DMS79 (cell line): ENCODE measurements at regions not wholly inside any gene's neighbourhood (a gene's known extent, or its start where the extent isn't known, plus 50 kb on each side); places are given as distances from the start of the nearest gene placed in this dataset.

ENCODE experiments used
- DNase-seq: peaks from one replicate; lab custom pipeline; 2025; lab: John Stamatoyannopoulos, UW

DNA sequence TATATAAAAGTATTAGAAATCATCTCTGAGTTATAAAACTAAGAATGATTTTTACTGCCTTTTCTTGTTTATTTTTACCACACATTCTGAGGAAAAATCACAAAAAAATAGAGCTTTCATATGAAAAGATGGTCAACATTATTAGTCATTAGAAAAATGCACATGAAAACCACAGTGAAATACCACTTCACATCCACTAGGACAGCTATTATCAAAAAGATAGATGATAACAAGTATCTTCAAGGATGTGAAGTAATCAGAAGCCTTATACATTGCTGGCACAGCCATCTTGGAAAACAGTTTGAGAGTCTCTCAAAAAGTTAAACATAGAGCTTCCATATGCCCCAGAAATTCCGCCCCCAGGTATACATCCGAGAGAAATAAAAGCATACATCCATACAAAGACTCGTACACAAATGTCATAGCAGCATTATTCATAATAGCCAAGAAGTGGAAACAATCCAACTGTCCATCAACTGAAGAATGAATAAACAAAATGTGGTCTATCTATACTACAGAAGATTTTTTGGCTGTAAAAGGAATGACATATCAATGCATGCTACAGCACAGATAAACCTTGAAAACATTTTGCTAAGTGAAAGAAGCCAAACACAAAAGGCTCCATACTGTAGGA is 523.9 kb downstream of the FUT8 start:
- no peak for DNase-seq

DNA sequence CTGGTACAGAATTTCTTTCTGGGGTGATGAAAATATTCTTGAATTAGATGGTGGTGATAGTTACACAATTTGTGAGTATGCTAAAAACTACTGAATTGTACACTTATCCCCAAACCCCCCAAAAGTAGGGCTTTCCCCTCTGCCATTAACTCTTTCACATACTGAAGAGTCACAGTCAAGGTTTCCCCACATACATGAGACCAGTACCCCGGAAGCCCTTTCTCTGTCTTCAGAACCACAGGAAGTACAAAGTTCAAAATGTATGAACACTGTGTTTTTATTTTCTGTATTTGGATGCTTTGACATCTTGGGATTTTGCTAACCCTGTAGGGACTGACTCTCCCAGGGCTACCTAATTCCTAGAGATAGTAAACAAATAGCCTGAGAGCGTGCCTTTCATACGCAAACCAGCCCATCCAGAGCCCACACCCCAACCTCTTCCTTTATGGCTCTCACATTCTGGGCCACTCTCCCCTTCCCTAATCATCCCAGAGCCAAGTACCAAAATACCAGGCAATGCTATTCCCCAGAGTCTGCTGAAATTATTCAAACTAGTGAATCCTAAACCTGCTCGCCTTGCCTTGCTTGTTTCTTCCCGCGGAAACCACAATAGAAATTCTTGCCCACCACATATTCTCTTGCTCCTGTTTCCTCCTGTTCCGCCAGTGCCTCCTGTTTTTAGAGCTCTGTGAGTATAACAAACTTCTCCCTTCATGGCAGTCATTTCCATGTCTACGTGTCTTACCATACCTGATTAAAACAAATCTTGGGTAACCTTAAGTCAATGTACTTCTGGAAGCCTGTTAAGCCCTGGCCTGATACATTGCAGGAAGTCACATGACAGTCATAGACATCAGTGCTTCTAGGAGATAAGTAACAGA is 524.8 kb downstream of the FUT8 start:
- DNase-seq, result no peak

DNA sequence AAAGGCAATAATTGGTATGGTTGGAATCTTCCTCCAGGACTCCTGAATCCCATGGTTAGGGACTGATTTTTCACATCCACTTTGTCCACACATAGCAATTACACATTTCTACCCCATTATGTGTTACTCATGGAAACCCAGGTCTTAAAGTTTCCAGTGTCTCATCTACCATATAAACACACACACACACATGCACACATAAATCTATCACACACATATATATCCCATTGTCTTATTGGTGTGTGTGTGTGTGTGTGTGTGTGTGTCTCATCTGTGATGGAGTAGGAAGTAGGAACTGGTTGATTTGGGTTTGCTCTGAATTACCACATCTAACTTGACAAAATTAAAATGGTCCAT is 525.4 kb downstream of the FUT8 start:
- DNase-seq, result no peak

DNA sequence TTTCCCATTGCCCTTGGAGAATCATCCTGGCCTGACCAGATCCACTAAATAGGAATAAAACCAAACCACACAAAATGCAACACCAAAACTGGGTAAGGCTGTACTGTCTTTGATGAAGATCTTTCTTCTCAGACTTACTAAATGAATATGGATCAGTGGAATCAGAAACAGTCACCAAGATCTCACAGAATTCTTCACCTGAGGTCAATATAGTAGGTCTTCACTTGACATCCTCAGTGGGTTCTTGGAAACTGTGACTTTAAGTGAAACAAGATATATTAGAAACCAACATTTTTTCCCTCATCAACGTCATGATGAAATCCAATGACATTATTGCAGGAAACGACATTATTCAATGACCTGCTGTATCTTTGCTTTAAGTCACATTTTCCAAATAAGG is 526.2 kb downstream of the FUT8 start:
- no peak for DNase-seq

DNA sequence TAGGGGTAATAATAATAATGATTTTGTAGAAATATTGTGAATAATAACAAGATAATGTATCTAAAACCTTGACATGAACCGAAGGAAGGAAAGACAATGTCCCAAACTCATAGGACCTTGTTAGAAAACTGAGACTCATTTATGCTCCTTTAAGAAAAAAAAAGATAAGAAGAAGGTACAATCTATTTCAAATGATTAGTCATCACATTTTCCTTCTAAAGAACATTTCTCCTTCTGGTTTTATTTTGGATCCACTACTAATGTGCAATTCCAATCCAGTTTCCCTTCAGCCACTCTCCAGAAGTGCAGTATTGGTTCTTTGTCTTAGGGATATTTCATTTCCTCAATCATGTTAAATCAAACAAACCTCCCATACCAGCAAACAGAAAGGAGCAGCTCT is 526.7 kb downstream of the FUT8 start:
- DNase-seq, result no peak

DNA sequence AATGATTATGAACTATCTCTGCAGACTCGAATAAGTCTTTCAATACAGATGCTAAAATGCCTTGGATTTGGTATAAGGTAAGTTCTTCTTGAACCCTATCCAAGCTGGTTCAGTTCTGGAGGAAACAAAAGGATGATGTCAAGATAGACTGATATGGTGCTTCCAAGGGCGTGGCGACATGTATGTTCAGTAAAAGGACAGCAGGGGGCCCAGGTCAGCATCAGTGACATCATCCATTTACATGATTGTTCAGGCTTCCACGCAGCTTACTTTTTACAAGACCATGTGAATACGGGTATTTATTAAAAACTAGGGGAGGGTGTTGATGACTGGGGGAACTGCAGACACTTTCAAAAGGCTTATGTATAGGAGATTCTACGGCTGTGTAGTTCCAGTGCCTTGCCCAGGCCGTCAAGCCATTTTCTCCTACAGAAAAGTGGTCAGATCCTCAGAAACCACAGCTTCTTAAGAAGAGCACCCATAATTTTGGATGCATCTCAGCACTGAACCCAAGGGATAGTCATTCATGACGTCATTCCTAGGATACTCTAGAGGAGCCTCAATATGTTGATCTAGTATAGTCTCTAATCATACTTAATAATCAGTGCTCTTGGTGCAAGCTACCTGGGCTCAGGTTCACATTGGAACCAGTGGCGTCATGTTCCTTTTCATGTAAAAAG is 527.7 kb downstream of the FUT8 start:
- no peak for DNase-seq

DNA sequence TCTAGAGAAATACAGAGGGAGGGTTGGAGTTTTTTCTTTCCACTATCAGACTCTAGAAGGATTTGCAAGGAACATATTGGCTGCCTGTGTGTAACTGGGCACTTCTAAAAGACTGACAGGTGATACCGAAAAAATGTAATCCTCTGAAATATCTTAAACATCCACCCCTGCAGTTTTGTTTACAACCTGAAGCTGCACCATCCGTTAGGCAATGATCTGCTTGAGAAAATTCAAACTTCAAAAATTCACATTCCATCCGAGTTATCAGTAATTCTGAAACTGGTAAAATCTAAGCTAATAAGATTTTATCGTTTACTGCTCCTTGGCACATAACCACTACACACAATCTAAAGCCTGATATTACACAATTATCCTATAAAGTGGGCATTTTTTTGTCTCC is 528.6 kb downstream of the FUT8 start:
- DNase-seq, result peak; percentile 46

DNA sequence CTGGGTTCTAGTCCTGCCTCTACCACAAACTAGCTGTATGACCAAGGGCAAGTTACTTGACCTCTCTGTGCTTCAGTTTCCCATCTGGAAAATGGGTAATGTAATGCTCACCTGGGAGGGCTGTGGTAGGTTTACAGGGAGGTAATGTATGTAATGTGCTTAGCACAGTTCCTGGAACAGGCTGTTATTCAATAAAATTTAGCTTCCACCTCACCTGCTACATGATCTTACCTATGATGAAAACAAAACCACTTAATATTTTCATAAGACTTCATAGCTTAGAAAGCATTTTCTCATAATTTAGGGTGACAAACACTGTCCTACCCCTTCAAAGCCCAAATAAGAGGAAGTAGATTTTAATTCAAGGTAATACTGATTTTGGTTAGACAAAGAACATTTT is 530.6 kb downstream of the FUT8 start:
- DNase-seq, result no peak

DNA sequence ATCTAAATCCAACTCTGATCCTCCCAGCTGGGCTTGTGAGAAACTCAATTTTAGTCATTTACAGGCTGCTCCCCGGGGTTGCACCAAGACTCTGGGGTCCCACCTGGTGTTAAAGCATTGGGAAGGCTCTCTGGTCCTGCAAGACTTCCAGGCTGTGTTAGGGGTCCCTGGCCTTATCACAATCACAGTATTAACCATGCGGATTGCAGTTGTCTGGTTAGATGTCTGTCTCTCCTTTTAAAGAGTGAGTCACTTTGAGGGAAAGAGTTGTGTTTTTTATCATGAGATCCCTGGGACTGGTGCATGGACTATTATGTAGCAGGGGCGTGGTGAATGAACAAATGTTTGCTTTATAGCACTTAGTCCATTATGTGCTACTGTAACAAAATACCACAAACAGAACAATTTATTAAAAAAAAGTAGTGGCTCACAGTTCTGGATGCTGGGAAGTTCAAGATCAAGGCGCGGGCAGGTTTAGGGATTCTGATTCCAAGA is 531.4 kb downstream of the FUT8 start:
- DNase-seq, result no peak

DNA sequence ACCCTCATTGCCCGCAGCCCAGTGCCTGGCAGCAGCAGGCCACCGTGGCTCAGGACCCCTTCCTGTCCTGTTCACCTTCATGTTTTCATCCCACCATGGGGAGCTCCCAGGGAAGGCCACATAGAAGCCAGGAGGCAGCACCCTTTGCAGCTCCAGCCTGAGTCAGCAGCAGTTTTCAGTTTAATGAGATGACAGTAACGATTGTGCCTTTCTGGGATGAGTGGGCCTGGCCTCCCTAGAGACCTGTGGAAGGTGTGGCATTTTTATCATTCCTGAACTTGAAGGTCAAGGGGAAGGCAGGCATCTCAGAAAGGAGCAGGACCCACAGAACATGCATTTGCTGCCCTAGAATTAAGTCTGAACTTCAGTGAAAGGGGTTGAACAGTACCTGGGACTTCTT is 532.8 kb downstream of the FUT8 start:
- DNase-seq, result no peak

DNA sequence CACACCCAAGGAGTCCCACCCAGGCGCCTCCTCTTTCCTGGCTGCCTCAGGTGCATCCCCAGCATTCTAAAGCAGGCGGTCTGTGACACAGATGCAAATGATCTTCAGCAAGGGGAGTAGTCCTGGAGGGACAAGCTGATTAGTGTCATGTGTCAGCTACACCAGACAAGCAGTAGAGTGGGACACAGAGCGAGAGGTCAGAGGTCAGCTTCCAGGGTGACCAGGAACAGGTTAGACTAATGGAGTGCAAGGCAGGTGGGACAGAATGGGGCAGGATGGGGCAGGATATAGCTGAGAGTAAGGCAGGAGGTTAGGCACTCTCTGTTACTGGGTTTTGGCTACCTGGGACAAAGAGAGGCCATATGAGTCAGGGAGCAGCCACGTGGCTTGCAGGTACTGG is 534.0 kb downstream of the FUT8 start:
- no peak for DNase-seq

DNA sequence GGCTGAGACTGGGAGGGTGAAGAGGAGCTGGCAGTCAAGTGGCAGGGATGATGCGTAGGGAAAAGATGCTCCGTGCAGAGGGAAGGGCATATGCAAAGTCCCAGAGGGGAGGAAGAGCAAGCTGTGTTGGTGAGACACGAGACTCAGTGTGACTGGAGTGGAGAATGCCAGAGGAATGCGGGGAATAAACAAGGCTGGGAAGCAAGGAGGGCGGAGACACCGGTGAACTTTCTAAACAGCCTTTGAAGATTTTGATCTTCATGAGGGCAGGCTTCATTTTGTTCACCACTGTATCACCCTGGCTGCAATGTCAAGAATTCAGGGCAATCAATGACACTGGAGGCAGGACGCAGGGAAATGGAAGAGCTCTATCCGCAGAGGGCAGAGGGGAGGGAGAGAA is 535.8 kb downstream of the FUT8 start:
- no peak for DNase-seq

DNA sequence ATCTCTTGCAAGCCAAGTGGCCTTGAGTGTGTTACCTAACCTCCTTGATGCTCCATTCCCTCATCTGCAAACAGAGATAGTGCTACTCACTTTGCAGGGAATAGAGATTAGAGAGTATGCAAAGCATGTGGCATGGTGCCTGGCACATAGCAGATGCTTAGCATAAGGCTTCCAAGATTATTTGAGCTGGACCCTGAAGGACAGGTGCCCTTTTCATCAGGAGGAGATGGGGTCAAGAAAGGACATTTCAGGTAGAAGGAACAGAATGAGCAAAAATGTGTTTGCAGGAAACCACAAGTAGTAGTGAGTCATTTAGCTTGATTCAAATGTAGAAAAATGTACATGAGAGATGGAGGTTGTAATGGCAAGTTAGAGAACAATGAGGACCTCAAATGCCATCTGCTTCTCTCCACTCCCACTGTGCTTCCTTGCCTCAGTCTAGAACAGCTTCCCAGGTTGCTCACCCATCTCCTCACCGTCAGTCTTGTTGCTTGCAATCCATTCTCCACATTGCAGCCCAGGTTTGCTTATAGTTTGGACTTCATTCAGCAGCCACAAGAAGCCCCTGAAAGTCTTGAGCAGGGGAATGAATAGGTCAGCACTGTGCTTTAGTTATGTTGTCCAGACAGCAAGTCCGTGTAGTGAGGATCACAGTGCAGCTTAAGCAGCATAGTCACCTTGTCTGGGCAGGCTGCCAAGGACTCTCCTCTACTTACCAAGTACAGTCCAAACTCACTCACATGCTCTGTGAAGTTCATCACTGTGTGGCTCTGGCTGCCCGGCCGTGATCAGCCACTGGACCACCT is 536.3 kb upstream of the CCDC196 start:
- DNase-seq, result peak; percentile 75

DNA sequence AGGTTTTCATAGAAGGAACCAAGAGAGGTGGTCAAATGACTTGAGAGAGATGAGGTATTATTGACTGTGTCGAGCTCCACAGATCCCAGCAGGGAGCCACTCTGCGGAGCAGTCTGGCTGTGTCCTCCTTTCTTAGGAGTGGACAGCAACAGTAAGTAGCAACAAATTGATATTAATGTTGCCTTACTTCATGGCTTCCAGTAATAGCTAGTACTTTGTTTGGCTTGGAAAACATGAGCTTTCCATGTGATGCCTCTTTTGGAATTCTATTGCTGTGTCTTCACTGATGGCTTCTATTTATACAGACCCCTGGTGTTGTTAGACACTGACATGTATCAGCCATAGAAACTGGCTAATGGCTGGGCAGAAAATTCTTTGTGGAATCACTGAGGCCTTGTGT is 531.2 kb upstream of the CCDC196 start:
- DNase-seq, result no peak

DNA sequence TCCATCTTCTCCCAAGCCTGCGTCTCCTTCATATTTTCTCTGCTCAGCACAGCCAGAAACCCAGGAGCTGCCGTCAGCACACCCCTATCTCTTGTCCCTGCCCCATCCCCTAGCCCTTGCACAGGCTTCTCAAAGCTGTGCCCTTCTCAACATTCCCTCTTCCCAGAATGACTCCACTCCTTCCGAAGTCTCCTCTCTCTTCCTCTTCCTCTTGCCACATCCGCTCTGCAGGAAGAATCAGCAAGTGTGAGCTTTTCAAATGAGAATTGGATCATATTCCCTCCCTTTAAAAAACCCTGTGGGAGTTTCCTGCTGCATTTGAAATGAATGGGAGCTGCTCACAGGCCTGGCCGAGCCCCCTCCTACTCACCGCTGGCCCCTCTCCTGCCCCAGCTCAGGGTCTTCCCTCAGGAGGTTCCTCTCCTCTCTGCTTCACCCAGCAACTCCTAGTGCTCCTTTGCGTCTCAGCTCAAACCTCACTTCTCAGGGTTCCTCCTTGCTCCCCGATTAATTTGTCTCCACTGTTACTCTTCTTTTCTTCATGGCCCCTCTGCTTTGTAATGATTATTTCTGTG is 528.5 kb upstream of the CCDC196 start:
- no peak for DNase-seq

DNA sequence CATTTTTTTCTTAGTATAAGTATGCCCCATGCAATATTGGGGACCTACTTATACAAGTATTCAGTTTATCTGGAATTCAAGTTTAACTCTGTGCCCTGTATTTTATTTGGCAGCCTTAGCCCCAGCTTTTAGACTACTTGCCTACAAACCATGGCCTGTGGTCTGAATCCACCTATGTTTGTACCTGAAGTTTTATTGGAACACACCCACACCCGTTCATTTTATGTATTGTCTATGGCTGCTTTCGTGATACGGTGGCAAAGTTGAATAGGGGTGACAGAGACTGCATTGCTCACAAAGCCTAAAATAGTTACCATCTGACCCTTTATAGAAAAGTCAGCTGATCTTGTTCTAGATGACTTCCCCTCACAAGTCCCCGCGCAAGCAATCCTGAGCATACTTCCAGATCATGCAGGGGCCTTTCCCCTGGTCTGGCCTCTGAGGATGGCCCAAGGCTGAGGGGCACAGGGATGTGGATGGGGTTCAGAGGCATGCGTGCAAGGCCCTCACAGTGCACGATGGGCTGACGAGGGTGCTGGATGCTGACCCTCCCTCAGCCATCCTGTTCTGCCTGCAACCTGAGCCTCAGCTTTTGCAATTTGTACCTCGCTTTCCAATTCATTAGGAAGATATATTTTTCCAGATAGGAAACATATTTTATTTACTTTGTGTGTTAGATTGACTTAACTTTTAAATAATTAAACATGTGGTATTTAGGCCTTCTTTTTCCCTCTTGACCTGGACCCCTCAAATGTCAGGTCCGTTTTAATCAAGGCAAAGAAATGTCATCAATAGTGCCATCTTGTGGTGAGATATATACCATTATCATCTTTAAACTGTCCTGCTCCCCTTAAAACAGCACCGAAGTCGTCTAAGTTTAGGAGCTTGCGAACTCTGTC is 527.3 kb upstream of the CCDC196 start:
- no peak for DNase-seq

DNA sequence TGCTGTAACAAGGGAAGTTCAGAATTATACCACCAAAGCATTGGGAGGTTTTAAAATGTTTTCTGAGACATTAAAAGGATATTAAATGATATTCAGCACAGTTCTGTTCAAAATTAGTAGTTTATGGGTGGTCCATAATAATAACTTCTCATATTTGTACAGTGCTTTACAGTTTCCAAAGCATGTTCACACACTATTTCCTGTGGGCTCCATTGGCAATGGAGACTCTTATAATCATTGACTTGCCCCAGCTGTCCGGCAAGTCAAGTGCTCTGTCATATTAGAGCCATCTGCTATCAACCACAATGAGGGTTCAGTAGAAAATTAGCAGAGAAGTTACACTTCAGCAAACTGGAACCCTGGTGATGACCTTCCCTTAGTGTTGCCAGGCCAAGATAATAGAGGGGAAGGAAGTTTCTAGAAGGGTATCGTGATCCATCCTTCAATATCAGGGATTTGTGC is 526.6 kb upstream of the CCDC196 start:
- DNase-seq, result no peak

DNA sequence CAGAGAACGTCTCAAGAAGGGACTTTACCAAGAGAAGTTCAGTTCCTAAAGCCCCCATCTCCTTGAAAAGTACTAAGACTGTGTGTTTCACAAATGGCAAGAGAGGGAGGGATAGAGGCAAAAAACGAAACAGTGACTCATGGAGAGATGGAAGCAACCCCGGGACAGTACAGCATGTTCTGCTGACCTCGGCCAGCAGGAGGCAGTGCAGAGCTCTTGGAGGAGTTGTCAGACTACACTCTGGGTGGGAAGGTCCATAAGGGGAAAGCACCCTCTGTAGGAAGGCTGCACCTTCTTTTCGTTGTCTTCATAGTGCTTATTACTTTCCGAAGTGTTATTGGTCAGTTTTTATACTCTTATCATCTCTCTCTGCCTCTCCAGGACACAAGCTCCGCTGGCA is 525.2 kb upstream of the CCDC196 start:
- no peak for DNase-seq

DNA sequence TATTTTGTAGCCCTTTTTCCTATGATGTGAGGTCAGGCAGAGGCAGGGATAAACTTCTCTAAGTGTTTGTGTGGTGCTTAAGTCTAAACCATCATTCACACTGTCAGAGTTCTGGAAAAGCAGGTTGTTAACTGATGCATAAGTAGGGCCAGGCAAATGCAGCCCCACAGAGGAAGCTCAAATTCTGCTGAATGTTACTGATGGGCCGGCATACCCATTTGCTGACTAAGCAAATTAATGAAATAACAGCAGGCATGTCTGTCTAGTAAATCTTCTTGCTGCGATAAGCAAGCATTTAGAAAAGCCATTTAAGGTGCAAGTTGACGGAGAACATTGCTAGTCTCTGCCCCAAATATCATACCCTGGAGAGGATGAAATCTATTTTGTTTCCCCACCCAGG is 523.2 kb upstream of the CCDC196 start:
- DNase-seq, result no peak

DNA sequence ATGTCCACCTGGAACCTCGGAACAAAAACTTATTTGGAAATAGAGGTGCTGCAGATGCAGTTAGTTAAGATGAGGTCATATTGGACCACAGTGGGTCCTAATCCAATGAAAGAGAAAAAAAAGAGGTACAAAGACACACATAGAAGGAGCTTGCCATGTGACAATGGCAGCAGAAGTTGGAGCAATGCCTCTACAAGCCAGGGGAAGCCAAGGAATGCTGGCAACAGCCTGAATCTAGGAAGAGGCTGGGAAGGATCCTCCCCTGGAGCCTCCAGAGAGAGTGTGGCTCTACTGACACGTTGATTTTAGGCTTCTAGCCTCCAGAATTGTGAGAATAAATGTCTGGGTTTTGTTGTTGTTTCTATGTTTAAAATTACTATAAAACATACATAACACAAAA is 521.8 kb upstream of the CCDC196 start:
- DNase-seq, result no peak

DNA sequence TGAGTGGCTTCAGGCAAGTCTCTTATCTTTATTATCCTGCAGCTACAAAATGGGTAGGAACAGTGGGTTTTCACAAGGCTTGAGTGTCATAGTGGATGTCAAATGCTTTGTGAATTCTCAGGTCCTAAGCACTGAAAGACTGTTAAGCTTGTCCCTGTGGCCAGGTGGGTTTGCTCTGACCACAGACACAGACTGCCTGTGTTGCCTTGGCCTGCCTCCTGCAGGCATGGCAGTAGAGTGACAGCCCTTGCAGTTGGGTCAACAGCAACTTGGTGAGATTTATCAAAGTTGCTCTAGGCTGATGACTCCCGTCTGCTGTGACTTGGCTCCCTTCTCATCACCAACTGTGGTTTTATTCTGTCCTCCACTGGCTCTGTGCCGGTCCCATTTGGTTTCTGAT is 520.0 kb upstream of the CCDC196 start:
- no peak for DNase-seq
